H1 (cell line): ENCODE measurements at regions not wholly inside any gene's neighbourhood (a gene's known extent, or its start where the extent isn't known, plus 50 kb on each side); places are given as distances from the start of the nearest gene placed in this dataset.

ENCODE experiments used
- ATF3 ChIP-seq: IDR thresholded peaks from 2 replicates; pipeline ENCODE4 v1.6.1; 2011; ENCODE audit warnings: low read depth, mild to moderate bottlenecking, low read length; ENCODE audit not compliant: insufficient read depth
- CHD7 ChIP-seq: fragments of 300-600 bp; sonication (generic); IDR thresholded peaks from 2 replicates; pipeline ENCODE4 v1.7.1; 2012; ENCODE audit warnings: low read length, moderate library complexity, mild to moderate bottlenecking, inconsistent platforms; ENCODE audit not compliant: insufficient replicate concordance
- EGR1 ChIP-seq: IDR thresholded peaks from 2 replicates; pipeline ENCODE4 v1.6.1; 2011; ENCODE audit warnings: low read depth, low read length, borderline replicate concordance
- EZH2 ChIP-seq: fragments of 200-600 bp; sonication (generic); IDR thresholded peaks from 2 replicates; pipeline ENCODE4 v1.7.1; 2012; ENCODE audit warnings: low read depth, mild to moderate bottlenecking, moderate library complexity, low read length, inconsistent platforms; ENCODE audit not compliant: severe bottlenecking

GRCh38 chr13:109646423-109646822 is 140.0 kb downstream of the IRS2 start (continued):
- TF ChIP-seq CHD7 (no peak), EGR1 (no peak), ATF3 (no peak), EZH2 (no peak)
